B cell (primary cell): ENCODE measurements at regions not wholly inside any gene's neighbourhood (a gene's known extent, or its start where the extent isn't known, plus 50 kb on each side); places are given as distances from the start of the nearest gene placed in this dataset.

Experiments used
- EZH2 ChIP-seq: IDR thresholded peaks from 2 replicates; pipeline ENCODE4 v1.6.1; 2012; ENCODE audit warnings: borderline replicate concordance, low read depth, mild to moderate bottlenecking, moderate library complexity, low read length; ENCODE audit not compliant: insufficient read depth, poor library complexity, severe bottlenecking
- TF ChIP-seq, protein P1 (sequence below): fragments of 200-600 bp; IDR thresholded peaks from one replicate; pipeline ENCODE4 v1.8.0; 2022; ENCODE audit warnings: antibody characterized with exemption, mild to moderate bottlenecking

DNA sequence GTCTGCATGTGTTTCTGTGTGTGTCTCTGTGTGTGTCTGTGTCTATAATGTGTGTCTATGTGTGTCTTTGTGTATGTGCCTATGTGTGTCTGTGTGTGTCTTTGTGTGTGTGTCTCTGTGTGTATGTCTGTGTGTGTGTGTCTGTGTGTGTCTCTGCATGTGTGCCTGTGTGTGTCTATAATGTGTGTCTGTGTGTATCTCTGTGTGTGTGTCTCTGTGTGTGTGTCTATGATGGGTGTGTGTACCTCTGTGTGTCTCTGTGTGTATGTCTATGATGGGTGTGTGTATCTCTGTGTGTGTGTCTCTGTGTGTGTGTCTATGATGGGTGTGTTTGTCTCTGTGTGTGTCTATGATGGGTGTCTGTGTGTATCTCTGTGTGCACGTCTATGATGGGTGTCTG is 126.2 kb upstream of the GPC1 start:
- TF ChIP-seq, protein P1, sequence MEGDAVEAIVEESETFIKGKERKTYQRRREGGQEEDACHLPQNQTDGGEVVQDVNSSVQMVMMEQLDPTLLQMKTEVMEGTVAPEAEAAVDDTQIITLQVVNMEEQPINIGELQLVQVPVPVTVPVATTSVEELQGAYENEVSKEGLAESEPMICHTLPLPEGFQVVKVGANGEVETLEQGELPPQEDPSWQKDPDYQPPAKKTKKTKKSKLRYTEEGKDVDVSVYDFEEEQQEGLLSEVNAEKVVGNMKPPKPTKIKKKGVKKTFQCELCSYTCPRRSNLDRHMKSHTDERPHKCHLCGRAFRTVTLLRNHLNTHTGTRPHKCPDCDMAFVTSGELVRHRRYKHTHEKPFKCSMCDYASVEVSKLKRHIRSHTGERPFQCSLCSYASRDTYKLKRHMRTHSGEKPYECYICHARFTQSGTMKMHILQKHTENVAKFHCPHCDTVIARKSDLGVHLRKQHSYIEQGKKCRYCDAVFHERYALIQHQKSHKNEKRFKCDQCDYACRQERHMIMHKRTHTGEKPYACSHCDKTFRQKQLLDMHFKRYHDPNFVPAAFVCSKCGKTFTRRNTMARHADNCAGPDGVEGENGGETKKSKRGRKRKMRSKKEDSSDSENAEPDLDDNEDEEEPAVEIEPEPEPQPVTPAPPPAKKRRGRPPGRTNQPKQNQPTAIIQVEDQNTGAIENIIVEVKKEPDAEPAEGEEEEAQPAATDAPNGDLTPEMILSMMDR: no peak
- no peak for TF ChIP-seq EZH2
